ENCODE measurements at regions not wholly inside any gene's neighbourhood (a gene's known extent, or its start where the extent isn't known, plus 50 kb on each side); places are given as distances from the start of the nearest gene placed in this dataset.

GRCh38 chr12:89799316-89799715 is 90.7 kb upstream of the ATP2B1 start:
- intact Hi-C loops (cut with DNase I): no loop called here
- 74% methylated on average over 3 of the region's 3 CpGs for WGBS, 2 donors
- ATAC-seq (no peak), DNase-seq (no peak)
- Histone ChIP-seq H3K36me3 (replicated peaks in 1 of 2; ENCODE audit: insufficient read depth in 1 of 2, low read depth in 2 of 2) (no peaks in the 10 kb centered on the region), H3K27ac (no peak overlapping the region), H3K4me1 (no peaks in the 10 kb centered on the region), H3K27me3 (no peaks in the 10 kb centered on the region), H3K4me3 (no peak overlapping the region), H3K9me3 (no peaks in the 10 kb centered on the region)
- TF ChIP-seq CTCF (IDR thresholded peaks at IDR 0.05): no peak

GRCh38 chr12:89797436-89797835 is 88.8 kb upstream of the ATP2B1 start:
- TF ChIP-seq CTCF (IDR thresholded peaks at IDR 0.05) (no peak), POLR2A (IDR thresholded peaks at IDR 0.05) (no peak)
- H3K27me3 ChIP-seq: no peaks in the 10 kb centered on the region
- WGBS, 2 donors: 81 to 93% methylated on average over 2 of the region's 2 CpGs
- H3K9me3 ChIP-seq: no peaks in the 10 kb centered on the region
- no peak overlapping the region for H3K27ac ChIP-seq
- ATAC-seq: no peak
- no peak for DNase-seq
- no peaks in the 10 kb centered on the region for H3K4me1 ChIP-seq
- intact Hi-C loops (cut with DNase I): no loop called here
- H3K36me3 ChIP-seq (replicated peaks in 1 of 2; ENCODE audit: insufficient read depth in 1 of 2, low read depth in 2 of 2): no peaks in the 10 kb centered on the region
- H3K4me3 ChIP-seq: no peak overlapping the region

GRCh38 chr12:89796798-89797382 is 88.3 kb upstream of the ATP2B1 start:
- H3K9me3 ChIP-seq: no peaks in the 10 kb centered on the region
- TF ChIP-seq POLR2A (IDR thresholded peaks at IDR 0.05): no peak
- TF ChIP-seq CTCF (IDR thresholded peaks at IDR 0.05): no peak
- DNase-seq (no peak), ATAC-seq (no peak)
- 90 to 95% methylated on average over 1 of the region's 1 CpG for WGBS, 2 donors
- H3K4me1 ChIP-seq: no peaks in the 10 kb centered on the region
- intact Hi-C loops (cut with DNase I): no loop called here
- H3K4me3 ChIP-seq: no peak overlapping the region
- no peak overlapping the region for H3K27ac ChIP-seq
- H3K27me3 ChIP-seq: no peaks in the 10 kb centered on the region
- H3K36me3 ChIP-seq (replicated peaks in 1 of 2; ENCODE audit: insufficient read depth in 1 of 2, low read depth in 2 of 2): no peaks in the 10 kb centered on the region

- no peak for ATAC-seq
Measured at GRCh38 chr12:89793946-89794345, 85.3 kb upstream of the ATP2B1 start.

More at GRCh38 chr12:89793946-89794345, 85.3 kb upstream of the ATP2B1 start:
- no peak for TF ChIP-seq CTCF (IDR thresholded peaks at IDR 0.05)
- no peak for TF ChIP-seq POLR2A (IDR thresholded peaks at IDR 0.05)
- Histone ChIP-seq H3K4me1 (no peaks in the 10 kb centered on the region), H3K36me3 (replicated peaks in 1 of 2; ENCODE audit: insufficient read depth in 1 of 2, low read depth in 2 of 2) (no peaks in the 10 kb centered on the region), H3K27me3 (no peaks in the 10 kb centered on the region), H3K4me3 (no peak overlapping the region), H3K9me3 (no peaks in the 10 kb centered on the region), H3K27ac (no peak overlapping the region)
- intact Hi-C loops (cut with DNase I): no loop called here
- no peak for DNase-seq
